Stimulated activated CD8-positive, alpha-beta memory T cell treated with anti-CD3 and anti-CD28 coated beads, Interleukin-7, amount 100 ng/mL, for 1 hour (primary cell): ENCODE measurements at regions not wholly inside any gene's neighbourhood (a gene's known extent, or its start where the extent isn't known, plus 50 kb on each side); places are given as distances from the start of the nearest gene placed in this dataset.
"Not testable (repeated sequence)": the region's sequence is repeated elsewhere in the genome, so short reads cannot be mapped to it uniquely, and the experiment has no call there.

Experiments used
- DNase-seq, 2 donors: peaks; one replicate each; pipeline ENCODE4 v3.0.0-alpha.2; 2020; ENCODE audit warnings: low read depth in 2 of 2

DNA sequence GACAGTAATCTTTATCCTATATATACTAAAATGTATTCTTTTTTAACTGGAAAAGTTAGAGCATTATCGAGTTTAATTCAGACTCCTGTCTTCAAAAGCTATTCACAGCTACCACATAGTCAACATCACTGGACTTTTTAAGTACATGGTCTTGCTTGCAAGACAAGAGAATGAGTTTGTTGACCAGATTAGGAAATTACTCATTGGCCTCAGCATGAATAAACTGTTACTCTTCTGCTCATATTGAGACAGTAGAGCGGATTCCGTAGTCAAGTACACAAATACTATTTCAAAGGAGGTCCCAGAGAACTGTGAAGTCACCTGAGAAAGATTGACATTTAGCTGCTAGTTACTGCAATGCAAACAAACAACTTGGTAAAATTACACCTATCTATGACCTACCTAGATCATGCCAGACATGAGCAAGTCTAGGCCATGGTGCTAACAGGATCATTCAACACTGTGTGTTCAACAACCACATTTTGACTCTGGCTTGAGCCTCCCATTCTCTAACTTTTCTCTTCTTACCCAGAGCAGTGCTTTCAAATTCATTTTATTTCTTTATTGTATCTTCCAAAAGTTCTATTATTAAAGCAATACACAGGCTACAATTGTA, 280.9 kb downstream of the NEBL start:
- no peak for DNase-seq

DNA sequence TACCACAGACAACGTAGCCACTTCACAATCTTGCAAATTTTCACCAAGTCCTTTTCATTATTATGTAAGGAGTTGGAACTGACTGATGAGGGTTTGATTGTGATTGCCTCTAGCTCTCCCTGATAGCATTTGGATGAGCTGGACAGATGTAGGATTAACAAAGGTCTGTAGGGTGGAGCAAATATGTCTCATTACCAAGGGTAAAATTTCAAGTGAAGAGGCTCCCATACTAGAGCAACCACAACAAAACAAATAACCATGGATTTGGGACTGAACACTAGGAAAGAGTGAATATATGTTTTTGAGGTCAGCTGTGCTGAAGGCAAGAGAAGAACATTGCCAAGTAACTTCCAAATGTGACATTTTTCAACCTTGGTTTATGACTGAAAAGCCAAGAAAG, 281.7 kb downstream of the NEBL start:
- DNase-seq, result no peak

DNA sequence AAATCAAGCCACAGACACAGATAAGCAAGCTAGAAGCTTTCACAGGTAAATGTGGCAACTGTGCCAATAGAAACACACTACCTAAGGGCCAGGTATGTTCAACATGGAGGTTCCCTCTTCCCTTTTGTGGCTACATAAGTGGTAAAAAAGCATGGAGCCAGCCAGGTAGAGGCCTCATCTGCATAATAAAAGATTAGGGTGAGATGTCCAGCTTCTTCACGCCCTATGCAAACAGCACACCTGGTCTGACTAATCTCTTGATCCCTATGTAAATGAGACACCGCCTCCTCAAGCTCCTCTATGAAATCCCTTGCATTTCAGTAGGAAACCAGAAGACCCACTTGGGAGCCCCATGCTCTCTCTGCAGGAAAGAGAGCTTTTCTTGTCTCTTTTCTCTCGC, 282.2 kb downstream of the NEBL start:
- no peak for DNase-seq

DNA sequence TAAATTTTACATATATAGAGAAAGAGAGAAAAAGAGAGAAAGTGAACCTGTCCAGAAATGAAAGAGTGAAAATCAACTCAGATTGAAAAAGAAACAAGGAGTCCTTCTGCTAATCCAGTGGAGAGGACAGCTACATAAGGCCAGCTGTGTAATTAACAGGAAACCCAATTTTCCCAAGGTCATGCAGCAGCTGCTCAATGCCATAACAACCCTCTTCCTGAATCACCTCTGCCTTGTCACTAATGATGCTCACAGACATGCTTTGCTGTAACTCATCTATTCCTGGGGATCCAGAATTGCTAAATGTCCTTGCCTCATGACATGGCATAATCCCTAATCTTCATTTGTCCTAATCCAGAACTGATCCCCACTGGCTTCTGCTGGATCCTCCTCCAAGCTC, 288.6 kb downstream of the NEBL start:
- no peak for DNase-seq

DNA sequence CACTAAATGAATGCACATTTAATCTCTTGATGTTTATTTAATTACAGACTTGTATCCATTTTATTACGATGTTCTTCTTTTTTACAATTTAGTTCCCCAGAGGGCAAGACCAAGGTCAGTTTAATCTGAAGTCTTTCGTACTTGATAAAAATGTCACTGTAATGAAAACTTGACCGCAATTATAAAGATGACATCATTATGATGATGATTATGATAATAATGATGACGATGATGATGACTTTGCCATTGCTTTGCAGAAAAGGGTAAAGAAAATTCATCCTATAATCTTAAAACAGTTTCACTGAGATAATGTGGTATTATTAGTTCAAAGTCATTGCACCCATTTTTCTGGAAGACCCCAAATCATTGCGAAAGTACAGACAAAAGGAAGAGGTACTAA, 290.1 kb downstream of the NEBL start:
- no peak for DNase-seq

DNA sequence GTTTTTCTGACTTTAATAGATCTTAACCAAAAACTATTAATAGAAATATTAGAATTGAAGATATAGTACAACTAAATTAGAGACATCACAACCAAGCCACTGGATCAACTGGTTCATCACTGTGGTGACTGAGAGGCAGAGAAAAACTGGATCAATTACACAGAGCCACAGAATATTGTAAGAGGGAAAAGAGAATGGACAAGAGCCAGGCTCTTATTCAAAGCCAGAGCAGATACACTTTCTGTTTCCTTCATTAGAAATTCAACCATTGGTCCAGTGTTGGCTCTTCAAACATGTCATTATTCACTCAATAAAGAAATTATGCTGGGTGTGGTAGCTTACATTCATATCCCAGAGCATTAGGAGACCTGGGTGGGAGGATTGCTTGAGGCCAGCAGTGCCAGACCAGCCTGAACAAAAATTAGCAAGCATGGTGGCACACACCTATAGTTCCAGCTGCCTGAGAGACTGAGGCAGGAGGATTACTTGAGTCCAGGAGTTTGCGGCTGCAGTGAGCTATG, 295.1 kb downstream of the NEBL start:
- DNase-seq, result no peak

DNA sequence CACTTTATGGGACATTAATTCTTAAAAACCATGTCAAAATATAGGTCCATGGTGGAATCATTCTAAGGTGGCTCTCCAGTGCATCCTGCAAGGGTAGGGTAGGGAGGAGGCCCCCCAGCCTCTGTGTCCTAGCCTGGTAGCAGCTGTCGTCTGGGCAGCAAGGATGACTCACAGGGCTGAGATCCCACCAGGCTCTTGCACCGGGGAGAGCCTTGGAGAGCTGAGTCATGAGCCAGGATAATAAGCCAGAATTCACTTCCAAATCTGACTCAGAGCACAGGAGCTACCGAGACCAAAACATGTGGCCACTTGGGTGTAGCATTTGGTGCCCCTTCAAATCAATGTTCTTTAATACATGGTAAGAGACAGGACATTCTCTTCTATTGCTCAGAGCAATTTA, 298.5 kb downstream of the NEBL start:
- no peak for DNase-seq

DNA sequence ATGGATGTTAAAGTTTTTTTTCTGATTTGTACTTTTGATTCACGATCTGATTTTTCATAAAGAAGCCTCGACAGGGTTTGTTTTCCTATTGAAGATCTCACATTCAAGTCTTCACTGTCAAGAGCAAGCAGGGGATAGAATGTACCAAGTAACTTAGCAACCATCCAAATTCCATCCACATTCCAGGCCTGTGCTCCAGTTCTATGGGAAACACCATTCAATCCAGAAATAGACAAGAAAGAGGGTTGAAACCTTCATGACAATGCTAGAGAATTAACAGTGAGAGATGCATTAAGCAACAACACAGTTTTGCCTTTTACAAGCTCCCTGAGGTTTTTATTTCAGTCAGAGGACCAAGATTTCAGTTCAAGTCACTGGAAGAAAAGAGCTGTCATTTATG, 300.2 kb downstream of the NEBL start:
- DNase-seq, result no peak

DNA sequence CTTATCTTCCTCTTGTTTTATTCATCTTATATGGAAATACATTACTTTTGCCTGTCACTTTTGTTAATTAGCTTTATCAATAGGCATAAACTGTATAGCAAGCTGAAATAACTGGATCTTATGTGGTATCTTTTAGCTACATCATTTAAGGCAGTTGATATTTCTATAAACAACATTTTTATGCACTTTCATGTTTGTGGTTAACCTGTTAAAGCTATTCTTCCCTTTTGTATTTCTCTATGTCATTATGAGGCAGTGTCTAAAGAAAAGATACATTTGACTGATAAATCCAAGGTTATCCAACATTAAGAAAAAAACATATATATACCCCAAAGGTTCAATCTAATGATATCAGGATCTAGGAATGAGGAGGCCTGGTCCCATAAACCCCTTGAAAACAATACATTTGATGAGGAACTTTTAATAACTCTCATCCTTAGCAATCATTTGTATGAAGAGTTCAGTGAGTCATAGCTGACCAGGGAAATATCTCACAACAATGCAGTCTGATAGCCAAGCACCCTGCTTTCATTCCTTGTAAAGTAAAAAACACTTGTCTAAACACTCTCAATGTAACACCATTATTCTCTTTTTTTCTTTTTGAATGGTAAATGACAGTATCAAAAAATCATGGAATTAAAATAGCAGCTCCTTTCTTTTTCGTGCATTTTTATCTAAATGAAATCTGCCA, 300.9 kb downstream of the NEBL start:
- DNase-seq, result no peak

DNA sequence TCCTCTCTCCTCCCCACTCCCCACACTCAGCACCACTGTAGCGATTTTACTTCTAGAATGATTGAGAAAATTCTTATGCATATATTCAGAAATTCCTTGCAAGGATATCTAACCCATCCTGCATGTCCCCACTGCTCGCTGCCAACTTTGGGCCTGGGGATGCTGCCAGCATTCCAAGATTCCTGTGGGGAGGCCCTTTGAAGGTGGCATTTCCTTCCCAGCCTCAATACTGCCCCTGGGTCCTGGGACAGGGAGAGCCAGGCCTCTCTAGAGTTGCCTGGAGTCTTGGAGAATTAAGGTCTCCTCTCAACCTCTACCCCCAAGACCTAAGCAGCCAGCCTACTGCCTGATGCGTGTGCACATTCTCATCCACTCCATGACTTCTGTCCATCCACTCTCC, 303.5 kb downstream of the NEBL start:
- no peak for DNase-seq

DNA sequence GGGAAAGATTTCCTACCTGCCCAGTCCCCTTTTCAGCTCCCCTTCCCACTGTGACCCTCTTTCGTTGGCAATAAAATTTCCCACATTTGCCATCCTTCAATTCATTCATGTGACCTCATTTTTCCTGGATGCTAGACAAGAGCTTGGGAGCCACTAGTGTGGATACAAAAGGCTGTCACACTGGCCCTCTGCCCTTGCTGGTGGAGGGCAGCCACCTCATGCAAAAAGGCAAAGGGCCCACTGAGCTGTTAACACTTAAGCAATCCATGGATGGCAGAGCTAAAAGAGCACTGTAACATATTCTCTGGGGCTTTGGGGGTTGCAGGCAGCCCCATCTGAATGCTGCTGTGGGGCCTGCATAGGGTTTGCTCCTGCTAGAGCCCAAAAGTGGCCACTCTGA, 315.1 kb downstream of the NEBL start:
- no peak for DNase-seq

DNA sequence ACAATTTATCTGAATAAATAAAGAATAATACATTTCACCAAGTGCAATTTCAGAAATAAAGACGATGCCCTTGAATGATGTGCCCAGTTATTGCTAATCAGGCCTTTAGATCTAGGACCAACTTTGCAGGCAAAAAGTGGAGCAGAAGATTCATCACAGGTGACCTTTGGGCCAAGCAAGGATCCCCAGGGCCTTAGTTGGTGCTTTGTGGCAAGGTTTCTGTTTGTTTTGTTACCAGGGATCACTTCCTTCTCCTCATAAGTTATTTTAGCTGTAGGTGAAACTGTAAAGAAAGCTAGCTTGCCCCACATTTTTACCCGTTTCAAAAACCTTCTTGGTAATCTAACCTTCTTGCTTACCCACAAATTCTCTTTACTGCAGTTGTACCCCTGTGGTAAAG, 323.2 kb downstream of the NEBL start:
- DNase-seq, result no peak

DNA sequence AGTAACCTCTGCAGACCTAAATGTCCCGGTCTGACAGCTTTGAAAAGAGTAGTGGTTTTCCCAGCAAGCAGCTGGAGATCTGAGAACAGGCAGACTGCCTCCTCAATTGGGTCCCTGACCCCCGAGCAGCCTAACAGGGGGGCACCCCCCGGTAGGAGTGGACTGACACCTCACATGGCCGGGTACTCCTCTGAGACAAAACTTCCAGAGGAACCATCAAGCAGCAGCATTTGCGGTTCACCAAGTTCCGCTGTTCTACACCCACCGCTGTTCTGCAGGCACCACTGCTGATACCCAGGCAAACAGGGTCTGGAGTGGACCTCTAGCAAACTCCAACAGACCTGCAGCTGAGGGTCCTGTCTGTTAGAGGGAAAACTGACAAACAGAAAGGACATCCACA, 341.1 kb downstream of the NEBL start:
- DNase-seq, result not testable (repeated sequence)

DNA sequence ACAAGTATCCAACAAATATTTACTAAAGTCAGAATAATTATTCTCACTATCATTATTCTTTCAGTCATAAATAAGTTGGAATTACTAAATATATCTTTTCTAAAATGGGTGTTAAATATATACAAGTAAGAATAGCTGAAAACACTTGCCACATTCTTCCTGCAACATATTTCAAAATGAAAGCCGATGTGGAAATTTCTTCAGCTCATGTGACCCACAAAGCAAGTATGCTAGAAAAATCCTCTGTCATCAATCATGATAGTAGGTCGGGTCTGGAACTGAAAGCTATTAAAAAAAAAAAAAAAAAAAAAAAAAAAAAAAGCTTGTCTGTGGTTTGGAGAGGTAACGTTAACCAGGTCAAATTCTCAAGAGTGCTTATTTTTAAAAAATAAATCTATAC, 344.7 kb downstream of the NEBL start:
- no peak for DNase-seq

DNA sequence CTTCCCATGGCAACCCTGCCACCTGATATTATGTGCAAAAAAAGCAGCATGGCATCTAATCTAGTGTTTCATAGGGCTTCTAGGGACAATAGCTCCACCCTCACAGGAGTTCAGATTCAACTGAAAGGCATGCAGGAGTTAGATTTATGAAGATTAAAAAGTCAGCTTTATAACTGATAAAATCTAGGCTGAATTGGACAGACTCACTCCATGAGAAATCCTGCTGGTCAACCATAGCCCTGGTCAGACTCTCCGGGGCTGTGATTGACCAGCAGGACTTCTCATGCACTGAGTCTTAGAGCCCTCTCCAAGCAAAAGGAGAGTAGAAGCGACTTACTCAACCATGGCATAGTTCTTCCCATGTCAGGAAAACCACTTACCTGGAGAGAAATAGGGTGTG, 345.4 kb downstream of the NEBL start:
- DNase-seq, result no peak

DNA sequence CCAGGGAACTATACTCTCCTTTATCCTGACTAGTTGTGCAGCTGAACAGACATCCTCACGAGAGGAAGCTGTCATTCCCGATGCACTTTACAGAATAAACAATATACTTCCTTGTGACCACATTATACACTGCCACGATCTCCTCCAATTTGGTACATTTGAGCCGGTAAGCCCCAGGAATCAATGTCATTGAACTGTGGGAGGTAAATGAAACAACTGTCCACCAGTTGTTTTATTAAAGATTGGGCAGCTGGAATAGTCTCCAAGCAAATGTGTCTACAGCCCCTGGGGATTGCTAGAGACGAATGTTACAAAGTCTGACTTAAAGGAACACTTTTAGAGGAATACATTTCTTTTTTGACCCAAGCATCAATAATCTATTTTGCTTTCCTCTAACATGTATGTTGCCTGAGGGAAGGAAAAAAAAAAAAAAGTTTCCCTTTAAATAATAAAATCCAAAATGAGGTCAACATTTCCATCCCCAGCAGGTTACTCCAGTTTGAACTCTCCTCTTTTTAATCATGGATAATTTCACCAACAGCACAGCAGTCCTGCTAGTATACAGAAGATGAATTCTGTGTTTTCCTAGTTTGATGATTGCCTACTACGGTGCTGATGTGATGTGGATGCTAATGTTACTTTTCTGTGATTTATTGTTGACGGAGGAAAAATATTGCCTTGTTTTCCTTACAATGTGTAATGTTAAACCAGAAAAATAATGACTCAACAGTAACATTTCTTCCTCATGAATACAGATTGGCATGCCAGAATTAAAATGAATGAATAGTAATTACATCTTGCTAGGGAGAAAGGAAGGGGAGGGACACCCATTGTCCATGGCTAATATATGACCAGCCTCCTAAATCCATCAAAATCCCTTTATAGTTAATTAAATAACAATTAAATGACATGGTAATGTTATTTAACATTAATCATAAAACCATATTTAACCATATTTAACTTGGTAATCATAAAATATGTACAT, 360.9 kb downstream of the NEBL start:
- no peak for DNase-seq

DNA sequence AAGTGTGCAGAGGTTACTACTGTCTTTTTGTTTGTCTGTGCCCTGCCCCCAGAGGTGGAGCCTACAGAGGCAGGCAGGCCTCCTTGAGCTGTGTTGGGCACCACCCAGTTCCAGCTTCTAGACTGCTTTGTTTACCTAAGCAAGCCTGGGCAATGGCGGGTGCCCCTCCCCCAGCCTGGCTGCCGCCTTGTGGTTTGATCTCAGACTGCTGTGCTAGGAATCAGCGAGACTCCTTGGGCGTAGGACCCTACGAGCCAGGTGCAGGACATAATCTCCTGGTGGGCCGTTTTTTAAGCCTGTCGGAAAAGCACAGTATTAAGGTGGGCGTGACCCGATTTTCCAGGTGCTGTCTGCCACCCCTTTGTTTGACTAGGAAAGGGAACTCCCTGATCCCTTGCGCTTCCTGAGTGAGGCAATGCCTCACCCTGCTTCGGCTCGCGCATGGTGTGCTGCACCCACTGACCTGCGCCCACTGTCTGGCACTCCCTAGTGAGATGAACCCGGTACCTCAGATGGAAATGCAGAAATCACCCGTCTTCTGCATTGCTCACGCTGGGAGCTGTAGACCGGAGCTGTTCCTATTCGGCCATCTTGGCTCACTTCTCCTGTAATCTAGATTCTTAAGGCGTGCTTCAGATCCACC, 365.7 kb downstream of the NEBL start:
- not testable (repeated sequence) for DNase-seq

DNA sequence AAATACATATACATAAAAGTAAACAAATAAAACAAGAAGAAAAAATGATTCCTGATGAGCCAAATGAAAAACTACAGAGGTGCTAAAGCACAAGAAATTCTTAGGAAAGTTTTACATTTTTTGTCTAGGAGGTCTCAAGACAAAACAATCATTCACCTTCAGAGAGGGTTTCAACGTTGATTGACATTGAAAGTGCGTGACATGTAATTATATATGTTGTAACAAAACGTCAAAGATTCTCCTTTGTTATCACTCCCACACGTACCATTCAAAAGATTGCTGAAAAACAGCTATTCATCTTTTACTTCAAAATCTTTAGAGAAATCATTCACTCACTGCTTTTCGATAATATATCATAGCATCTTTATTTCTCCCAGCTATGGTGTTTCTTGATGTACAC, 375.9 kb downstream of the NEBL start:
- no peak for DNase-seq

DNA sequence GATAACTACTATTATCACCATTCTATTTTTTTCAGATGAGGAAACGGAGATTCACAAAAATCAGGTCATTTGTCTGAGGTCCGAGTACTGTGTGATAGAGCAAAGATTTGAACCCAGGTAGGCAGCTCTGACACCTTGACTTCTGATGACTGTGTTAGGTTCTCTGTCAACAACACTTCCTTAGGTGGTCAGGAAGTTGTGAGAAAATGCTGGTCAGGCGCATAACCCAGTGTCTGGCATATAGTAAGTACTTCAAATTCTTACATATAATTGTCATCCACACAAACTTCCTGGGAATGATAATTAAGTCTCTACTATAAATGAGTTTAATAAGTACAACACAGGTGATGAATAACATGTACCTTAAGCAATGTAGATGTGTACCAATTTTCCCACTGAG, 381.5 kb downstream of the NEBL start:
- no peak for DNase-seq

DNA sequence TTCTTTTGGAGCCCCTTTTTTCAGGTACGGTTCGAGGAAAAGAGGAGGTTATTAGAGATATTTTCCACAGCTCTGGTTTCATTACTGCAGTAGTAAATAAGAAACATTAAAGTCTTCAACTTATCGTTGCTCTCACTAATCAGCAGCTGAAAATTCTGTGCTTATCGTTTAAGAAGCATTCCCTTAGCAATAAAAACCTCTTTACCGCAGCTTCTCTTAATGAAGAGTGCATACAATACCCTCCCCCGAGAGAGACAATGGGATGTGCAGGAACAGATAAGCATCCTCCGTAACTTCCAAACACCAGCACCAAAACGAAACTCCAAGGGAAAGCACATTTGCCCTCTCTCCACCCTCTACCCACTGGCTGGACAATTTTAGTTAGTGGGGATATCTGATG, 384.5 kb downstream of the NEBL start:
- DNase-seq, result no peak

DNA sequence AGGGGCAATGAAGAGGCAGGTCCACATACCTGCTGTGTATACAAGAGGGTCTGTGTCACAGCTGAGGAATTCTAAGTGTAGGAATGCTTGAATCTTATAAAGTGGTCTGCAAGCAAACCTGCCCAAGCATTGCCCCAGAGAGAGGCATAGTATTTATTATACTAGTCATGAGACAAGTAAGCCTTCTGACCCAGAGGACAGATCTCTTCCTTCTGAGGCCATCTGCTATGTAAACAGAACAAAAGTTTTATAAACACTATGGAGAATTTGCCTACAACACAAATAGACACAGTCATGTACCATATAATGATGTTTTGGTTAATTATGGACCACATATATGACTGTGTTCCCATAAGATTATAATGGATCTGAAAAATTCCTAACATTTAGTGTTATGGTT, 388.2 kb downstream of the NEBL start:
- DNase-seq, result no peak
